GM21423 (cell line): ENCODE measurements at regions not wholly inside any gene's neighbourhood (a gene's known extent, or its start where the extent isn't known, plus 50 kb on each side); places are given as distances from the start of the nearest gene placed in this dataset.
"Not testable (repeated sequence)": the region's sequence is repeated elsewhere in the genome, so short reads cannot be mapped to it uniquely, and the experiment has no call there.

ENCODE experiments used
- ATAC-seq: cut with Tn5 transposase; IDR thresholded peaks from one replicate; pipeline ENCODE4 v1.9.1; 2021; ENCODE audit warnings: mild to moderate bottlenecking, moderate library complexity; ENCODE audit not compliant: unreplicated experiment

GRCh38 chr5:99765011-99765410 is 770.2 kb upstream of the FAM174A start:
- no peak for ATAC-seq

DNA sequence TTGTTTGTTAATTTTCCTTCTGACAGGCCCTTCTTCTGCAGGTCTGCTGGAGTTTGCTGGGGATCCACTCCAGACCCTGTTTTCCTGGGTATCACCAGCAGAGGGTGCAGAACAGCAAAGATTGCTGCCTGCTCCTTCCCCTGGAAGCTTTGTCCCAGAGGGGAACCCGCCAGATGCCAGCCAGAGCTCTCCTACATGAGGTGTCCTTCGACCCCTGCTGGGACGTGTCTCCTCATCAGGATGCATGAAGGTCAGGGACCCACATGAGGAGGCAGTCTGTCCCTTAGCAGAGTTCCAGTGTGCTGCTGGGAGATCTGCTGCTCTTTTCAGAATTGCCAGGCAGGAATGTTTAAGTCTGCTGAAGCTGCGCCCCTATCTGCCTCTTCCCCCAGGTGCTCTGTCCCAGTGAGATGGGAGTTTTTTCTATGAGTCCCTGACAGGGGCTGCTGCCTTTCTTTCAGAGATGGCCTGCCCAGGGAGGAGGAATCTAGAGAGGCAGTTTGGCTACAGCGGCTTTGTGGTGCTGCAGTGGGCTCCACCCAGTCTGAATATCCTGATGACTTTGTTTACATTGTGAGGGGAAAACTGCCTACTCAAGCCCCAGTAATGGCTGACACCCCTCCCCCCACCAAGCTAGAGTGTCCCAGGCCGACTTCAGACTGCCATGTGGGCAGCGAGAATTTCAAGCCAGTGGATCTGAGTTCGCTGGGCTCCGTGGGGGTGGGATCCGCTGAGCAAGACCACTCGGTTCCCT is 772.0 kb upstream of the FAM174A start:
- ATAC-seq, result no peak

DNA sequence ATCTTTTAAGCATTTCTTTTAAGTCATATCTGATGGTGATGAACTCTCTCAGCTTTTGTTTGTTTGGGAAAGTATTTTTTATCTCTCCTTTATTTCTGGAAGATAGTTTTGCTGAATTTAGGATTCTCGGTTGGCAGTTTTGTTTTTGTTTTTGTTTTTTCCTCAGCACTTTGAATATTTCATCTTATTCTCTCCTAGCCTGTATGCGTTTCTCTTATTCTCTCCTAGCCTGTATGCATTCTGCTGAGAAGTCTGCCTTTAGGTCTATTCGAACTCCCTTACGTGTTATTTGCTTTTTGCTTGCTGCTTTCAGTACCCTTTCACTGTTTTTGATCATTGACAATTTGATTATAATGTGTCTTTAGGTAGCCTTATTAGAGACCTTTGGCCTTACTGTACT is 787.8 kb upstream of the FAM174A start:
- ATAC-seq, result no peak

GRCh38 chr5:99733146-99733545 is 802.0 kb upstream of the FAM174A start:
- not testable (repeated sequence) for ATAC-seq

- not testable (repeated sequence) for ATAC-seq
Measured at GRCh38 chr5:99730653-99731052, 801.8 kb upstream of the CHD1 start.

- no peak for ATAC-seq
Measured at GRCh38 chr5:99724732-99725290, 796.0 kb upstream of the CHD1 start.

DNA sequence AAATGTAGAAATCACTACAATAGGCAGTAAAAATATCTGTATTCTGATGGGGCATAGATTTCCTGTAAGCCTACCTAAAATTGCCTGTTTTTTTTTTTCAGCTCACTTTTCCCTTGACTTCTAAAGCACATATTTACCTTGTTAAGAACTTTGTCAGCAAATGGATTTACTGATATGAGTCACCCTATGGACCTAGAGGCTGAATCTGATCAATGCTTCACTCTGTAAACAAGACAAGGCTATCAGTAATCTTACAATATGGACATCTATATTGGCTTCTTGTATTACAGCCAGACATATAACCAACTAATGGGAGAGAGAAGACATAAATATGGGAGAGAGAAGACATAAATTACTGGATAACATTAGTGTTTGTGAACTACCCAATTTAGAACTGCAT is 792.7 kb upstream of the CHD1 start:
- no peak for ATAC-seq

DNA sequence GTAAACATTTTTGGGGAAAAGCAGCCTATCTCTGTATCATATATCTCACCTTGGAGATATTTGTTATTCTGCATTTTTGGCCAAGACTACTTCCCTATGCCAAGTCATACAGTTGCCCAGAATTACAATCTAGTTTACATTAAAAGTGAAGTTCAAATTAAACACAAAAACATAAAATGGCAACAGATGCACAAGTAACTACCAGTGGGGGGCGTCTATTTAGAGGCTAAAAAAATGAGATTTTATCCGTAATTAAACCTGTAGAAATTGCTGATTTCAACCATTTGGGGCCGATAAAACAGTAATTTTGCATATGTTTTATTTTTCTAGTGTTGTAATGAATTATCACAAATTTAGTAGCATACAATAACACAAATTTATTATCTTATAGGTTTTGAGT is 787.1 kb upstream of the CHD1 start:
- ATAC-seq, result no peak

DNA sequence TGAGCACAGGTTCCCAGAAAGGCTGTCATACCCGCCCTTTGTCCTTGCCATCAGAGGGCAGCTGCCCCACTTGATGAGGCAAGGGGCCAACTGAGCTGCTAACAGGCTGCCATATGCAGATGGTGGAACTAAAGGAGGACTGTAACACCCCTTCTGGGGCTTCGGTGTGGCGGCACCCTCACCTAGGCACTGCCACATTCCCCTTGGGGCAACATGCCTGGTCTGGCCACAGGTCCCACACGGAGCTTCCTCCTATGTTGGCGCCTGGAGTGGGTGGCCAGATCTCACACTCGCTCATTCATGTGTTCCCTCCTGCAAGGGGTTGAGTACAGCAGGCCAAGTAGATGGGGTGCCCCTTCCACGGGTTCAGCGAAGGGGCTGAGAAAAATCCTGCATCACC is 777.4 kb upstream of the CHD1 start:
- no peak for ATAC-seq

DNA sequence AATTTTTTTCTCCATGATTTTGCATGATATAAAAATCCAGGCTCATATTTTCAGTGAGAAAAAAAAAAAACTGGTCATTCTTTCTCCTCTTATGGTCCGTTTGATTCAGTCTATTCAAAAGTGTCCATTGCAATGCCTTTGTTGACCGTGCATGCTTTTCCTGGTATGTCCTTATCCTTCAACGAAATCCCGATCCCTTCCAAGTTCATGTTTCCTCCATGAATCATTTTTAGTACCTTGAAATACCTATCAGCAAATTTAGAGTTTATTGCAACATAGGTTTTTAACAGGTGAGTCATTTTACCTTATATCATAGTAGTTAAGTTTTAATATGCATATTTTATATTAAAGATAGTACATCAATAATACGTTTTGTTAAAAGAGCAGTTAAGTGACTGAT is 773.8 kb upstream of the CHD1 start:
- ATAC-seq, result no peak

- ATAC-seq, result no peak
Measured at GRCh38 chr5:99694884-99695283, 766.1 kb upstream of the CHD1 start.

- no peak for ATAC-seq
Measured at GRCh38 chr5:99686538-99686937, 757.7 kb upstream of the CHD1 start.

DNA sequence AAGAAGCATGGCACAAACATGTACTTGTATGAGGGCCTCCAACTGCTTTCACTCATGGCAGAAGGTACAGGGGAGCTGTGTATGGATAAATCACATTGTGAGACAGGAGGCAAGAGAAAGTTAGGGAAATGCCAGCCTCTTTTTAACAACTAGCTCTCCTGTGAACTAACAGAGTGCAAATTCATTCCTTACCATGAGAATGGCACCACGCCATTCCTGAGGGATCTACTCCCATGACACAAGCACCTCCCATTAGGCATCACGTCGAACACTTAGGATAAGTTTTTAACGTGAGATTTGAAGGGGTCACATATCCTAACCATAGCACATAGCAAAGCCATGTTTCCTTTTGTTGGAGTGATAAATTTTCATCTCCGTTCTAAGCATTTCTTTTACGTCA is 747.2 kb upstream of the CHD1 start:
- ATAC-seq, result no peak

- no peak for ATAC-seq
Measured at GRCh38 chr5:99674101-99674500, 745.3 kb upstream of the CHD1 start.

DNA sequence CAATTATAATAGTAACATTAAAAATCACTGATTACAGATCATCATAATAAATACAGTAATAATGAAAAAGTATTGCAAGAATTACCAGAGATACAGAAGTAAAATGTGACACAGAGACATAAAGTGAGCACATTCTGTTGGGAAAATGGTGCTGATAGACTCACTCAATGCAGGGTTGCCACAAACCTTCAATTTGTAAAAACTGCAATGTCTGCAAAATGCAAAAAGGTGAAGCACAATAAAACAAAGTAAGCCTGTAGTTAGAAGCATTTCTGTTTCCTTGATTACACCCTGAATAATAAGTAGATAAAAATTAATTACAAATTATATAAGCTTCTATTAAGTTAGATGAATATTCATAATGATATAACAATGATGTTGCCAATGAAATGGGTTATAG is 736.2 kb upstream of the CHD1 start:
- no peak for ATAC-seq

DNA sequence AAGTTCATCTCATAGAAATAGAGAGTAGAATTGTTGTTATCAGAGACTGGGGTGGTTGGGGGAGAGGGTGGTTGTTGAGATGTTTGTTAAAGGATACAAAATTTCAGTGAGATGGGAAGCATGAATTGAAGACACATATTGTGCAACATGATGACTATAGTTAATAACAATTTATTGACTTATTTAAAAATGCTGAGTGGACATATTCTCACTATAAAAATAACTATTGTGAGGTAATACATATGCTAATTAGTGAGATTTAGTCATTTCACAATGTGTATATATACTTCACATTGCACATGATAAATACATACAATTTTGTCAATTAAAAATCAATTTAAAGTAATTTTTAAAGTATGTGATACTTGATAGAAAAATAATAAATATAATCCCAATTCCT is 722.5 kb upstream of the CHD1 start:
- ATAC-seq, result no peak

DNA sequence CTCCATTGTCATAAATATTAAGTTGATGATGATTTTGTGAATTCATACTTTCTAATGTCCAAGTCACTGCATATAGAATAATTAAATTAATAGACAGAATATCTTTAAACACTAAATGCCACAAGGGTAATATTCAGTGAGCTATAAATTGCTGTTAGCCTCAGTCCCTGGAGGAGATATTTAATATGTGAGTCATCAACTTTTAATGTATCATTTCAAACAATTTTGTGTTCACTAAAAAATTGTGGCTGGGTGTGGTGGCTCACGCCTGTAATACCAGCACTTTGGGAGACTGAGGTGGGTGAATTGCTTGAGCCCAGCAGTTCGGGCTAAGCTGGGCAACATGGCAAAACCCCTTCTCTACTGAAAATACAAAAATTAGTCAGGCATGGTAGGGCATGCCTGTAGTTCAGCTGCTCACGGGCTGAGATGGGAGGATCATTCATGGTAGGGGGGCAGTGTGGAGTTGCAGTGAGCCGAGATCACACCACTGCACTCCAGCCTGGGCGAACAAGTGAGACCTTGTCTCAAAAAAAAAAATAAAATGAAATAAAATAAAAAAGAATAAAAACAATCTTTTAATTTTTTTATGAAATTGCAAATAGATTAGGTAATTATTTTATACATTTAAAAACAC is 717.3 kb upstream of the CHD1 start:
- no peak for ATAC-seq

DNA sequence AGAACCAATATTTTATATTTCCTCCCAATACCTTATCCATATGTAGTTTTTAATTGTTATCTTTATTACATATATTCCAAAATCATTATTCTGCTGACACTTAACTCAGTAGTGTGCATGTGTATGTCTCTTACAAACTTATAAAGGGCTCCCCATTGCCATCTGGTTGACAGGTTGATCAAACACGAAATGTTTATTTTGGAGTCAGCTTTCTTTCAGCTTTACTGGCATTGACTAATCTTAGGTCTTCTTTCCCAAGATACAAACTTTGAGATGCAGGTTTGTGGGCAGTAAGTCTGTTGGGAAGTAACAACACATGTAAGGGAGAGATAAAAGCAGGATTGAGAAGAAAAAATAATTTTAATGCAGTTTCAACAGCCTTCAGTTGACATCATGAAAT is 716.0 kb upstream of the CHD1 start:
- ATAC-seq, result no peak

- ATAC-seq, result no peak
Measured at GRCh38 chr5:99640646-99641045, 711.8 kb upstream of the CHD1 start.

DNA sequence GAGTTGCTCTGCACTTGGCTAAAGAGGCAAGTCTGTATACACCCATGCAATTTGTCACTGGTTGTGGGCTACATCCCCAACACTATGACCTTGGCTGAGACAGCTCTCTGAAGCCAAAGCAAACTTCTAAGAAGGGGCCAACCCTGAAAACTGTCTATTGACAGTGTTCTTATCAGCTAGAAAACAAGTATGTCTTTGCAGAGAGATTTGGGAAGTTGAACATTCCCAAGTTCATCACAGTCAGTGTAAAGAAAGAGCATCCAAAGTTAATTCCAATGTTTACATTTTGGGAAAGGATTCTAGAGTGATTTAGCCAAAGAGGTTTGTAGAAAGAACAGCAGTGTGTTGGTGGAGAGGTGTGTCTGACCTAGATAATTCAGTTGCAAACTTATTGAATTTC is 711.1 kb upstream of the CHD1 start:
- no peak for ATAC-seq

- ATAC-seq, result no peak
Measured at GRCh38 chr5:99636663-99637062, 707.9 kb upstream of the CHD1 start.
